AG04449 (cell line): ENCODE measurements at regions not wholly inside any gene's neighbourhood (a gene's known extent, or its start where the extent isn't known, plus 50 kb on each side); places are given as distances from the start of the nearest gene placed in this dataset.

ENCODE experiments used
- CTCF ChIA-PET: fragments of 350-600 bp; formaldehyde crosslinking; extraction: SDS; loops from one replicate; lab custom pipeline; 2021; ENCODE audit warnings: antibody characterized with exemption; lab: Yijun Ruan, JAX
- POLR2A ChIA-PET: fragments of 400-600, 350-600 bp; formaldehyde crosslinking; extraction: SDS; loops from one replicate; lab custom pipeline; 2020; ENCODE audit warnings: antibody characterized with exemption, inconsistent platforms; lab: Yijun Ruan, JAX
- DNase-seq: peaks from one replicate; pipeline ENCODE4 v3.0.0-alpha.2; 2010; ENCODE audit warnings: low read depth, low spot score
- H3K4me3 ChIP-seq: 2 replicates; pipeline ENCODE4 v1.5.1; 2011; ENCODE audit warnings: low read depth, mild to moderate bottlenecking, control low read depth, low read length
- TF ChIP-seq, protein P1 (sequence below): IDR thresholded peaks from one replicate; pipeline ENCODE4 v1.5.1; 2011; ENCODE audit warnings: mild to moderate bottlenecking, moderate library complexity, low read length, control low read depth, inconsistent platforms; ENCODE audit not compliant: insufficient read depth; ENCODE audit errors: missing control alignments

DNA sequence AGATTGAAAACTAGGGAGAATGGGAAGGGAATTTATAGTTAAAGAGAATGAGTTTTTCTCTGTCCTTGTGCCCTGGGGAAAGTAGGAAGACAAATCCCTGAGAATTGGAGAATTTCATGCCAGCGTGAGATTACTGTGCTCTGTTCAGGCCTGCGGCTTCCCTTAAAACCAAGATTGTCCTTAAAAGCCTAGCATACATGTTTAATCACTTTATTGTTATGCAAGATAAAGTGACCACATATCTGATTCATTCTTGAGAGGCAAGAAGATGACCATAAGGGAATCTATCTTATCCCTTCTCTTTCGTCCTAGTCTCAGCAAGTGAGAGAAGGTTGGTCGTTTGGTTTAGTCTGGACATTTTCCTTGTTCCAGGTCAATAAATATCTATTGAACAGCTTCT is 75.9 kb downstream of the ADCYAP1 start:
- TF ChIP-seq, protein P1, sequence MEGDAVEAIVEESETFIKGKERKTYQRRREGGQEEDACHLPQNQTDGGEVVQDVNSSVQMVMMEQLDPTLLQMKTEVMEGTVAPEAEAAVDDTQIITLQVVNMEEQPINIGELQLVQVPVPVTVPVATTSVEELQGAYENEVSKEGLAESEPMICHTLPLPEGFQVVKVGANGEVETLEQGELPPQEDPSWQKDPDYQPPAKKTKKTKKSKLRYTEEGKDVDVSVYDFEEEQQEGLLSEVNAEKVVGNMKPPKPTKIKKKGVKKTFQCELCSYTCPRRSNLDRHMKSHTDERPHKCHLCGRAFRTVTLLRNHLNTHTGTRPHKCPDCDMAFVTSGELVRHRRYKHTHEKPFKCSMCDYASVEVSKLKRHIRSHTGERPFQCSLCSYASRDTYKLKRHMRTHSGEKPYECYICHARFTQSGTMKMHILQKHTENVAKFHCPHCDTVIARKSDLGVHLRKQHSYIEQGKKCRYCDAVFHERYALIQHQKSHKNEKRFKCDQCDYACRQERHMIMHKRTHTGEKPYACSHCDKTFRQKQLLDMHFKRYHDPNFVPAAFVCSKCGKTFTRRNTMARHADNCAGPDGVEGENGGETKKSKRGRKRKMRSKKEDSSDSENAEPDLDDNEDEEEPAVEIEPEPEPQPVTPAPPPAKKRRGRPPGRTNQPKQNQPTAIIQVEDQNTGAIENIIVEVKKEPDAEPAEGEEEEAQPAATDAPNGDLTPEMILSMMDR, result no peak
- no peak for DNase-seq
- ChIA-PET POLR2A (no interaction called here), CTCF (no interaction called here)
- H3K4me3 ChIP-seq, result no peak overlapping the region

DNA sequence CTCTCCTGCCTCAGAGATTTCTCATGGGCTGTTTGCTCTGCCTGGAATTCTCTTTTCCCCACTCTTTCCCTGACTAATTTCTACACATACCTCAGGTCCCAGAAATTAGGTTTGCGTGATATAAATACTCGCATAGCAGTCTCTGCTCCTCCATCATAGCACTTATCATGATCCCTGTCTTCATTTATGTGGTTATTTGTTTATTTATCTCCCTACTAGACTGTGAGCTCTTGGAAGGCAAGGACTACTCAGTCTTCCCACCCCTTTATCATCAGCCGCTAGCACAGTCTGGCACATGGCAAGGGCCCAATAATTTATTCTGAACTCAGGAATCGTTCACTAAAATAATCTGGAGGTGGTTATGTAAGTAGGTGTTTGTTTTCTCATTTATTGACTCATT is 79.3 kb downstream of the ADCYAP1 start:
- no peak for DNase-seq
- no peak overlapping the region for H3K4me3 ChIP-seq
- ChIA-PET CTCF (no interaction called here), POLR2A (no interaction called here)
- TF ChIP-seq, protein P1, result no peak

DNA sequence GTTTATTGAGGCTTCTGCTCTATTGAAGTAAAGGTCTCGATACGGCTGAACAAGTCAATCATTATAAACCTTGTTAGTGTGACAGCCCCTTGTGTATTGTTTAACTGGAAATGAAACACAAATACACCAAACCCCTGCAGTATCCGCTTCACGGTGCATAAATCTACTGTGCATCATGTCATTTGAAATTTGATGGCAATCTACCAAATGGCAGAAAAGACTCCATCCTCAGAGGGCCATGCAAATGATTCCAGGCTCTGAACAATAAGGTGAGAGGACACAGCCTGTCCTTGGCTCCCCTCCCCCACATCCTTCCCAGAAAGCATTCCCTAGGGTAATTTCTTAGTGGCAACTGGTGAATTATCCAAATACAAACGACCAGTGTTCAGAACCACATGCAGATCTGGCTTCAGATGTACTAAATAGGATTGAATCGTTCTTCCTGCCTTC is 80.6 kb downstream of the ADCYAP1 start:
- CTCF ChIA-PET, result no interaction called here
- DNase-seq, result no peak

DNA sequence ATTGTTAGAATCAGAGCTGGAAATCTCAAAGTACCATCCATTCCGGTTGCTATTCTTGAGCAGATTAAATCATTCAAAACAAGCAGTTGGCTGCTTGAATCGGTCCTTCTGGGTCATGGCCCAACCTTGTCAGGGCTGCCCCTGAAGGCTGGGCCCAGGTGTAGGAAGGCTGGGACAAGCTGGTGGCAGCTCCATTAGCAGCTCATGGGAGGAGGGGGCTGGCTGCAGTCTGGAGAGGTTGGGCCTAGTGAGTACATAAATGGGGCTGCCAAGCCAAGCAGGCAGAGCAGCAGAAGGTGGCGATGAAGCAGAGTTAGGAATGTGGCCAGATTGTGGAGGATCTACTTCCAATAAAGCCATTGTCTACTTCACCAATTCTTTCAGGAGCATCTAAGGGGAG is 81.4 kb downstream of the ADCYAP1 start:
- no peak for DNase-seq
- H3K4me3 ChIP-seq, result no peak overlapping the region
- CTCF ChIA-PET, result interaction anchor here (0.8 kb wide), 1 partner anchor 24 kb away, joined by 3 read pairs; no protein-coding TSS in a partner anchor

More for the DNA sequence above, 80.6 kb downstream of the ADCYAP1 start:
- TF ChIP-seq, protein P1, result no peak
- no peak overlapping the region for H3K4me3 ChIP-seq
- POLR2A ChIA-PET, result no interaction called here

DNA sequence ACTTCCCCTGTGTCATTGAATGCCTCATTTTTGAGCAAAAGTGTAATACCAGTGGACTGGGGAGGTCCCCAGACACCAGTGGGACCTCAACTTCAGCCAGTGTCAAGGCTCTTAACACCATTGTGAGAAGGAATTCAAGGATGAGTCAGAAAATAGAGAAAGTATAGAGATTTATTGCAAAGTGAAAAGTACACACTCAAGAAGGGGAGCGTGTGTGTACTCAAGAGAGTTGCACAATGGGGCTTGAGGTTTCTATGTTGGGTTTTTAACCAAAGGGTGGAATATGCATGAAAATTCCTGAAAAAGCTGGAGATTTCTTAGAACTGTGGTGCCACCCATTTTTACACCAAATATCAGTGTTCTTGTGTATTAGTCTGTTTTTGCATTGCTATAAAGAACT is 81.9 kb downstream of the ADCYAP1 start:
- TF ChIP-seq, protein P1, result no peak
- ChIA-PET CTCF (interaction anchor here (0.6 to 0.8 kb wide), 2 partner anchors 25 kb away, joined by 3 read pairs; no protein-coding TSS in a partner anchor), POLR2A (no interaction called here)
- no peak overlapping the region for H3K4me3 ChIP-seq
- no peak for DNase-seq

More for the DNA sequence above, 81.4 kb downstream of the ADCYAP1 start:
- TF ChIP-seq, protein P1, result no peak
- POLR2A ChIA-PET, result no interaction called here

DNA sequence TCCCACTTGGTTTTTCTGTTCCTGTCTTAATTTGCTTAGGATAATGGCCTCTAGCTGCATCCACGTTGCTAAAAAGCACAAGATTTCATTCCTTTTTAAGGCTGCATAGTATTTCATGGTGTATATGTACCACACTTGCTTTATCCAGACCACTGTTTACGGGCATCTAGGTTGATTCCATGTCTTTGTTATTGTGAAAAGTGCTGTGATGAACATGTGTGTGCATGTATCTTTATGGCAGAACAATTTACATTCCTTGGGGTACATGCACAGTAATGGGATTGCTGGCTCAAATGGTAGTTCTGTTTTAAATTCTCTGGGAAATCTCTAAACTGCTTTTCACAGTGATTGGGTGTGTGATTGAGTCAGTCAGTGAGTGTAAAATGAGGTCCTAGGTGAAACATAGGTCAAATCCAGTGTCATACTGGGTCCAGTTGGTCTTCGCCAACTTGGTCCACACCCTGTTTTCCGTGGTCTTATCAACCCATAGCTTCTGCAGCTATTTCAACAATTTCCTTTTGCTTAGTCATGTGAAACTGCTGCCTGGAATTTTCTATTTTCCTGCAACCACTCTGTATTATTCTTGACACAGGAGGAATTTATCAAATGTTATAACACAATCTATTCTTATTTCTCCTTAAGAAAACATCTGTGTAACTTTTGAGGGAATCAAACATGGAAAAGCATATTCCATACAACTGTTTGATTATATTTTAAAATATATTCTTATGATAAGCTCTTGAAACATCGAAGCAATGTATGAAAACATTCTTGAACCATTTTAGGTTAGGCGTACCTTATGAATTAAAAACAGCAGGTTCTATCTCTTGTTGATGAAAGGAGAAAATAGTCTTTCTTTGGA is 82.9 kb downstream of the ADCYAP1 start:
- TF ChIP-seq, protein P1, result no peak
- DNase-seq, result no peak
- H3K4me3 ChIP-seq, result no peak overlapping the region
- POLR2A ChIA-PET, result no interaction called here
- CTCF ChIA-PET, result interaction anchor here (0.6 kb wide), 1 partner anchor 26 kb away, joined by 3 read pairs; no protein-coding TSS in a partner anchor
